ENCODE measurements at regions not wholly inside any gene's neighbourhood (a gene's known extent, or its start where the extent isn't known, plus 50 kb on each side); places are given as distances from the start of the nearest gene placed in this dataset.

DNA sequence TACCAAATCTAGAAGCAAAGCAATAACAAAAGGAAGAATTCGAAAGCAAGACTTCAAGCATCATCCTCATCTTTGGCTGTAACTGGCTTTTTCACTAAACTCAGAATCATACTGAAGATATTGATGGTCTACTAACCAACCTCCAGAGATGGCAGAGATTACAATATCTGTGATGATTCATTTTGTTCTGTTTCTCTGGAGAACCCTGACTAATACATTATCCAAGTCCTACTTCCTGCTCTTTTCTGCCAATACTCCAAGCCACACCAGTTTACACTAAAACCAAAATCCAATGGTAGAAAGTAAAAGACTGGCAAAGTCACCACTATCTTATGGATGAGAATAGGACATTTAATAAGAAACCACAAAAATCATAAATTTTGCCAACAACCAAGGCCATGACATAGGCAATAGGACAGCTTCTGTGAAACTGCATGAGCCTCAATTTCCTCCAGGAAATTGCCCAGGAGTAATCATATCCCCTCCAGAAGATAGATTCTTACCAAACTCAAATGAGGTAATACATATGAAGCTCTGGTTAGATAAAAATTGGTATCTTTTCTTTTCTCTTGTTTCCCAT is 159.8 kb downstream of the METTL4 start:
- no peak for DNase-seq

DNA sequence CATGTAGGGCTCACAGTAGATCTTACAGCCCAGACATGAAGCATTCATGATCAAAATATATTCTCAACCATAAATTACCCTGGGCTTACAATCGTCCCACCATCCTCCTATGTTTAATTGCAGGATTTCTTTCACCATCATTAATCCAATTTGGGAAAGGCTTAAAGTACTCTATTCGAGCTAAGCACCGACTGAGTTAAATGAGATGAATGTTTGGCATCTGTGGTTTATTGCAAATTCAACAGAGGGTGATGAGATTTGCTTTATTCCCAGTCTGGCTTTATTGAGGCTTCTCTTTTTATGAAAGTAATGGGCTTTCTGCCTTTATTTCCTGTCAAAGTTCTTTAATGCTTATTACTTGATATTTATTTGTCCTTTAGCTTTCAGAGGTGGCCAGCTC is 159.0 kb downstream of the METTL4 start:
- no peak for DNase-seq

DNA sequence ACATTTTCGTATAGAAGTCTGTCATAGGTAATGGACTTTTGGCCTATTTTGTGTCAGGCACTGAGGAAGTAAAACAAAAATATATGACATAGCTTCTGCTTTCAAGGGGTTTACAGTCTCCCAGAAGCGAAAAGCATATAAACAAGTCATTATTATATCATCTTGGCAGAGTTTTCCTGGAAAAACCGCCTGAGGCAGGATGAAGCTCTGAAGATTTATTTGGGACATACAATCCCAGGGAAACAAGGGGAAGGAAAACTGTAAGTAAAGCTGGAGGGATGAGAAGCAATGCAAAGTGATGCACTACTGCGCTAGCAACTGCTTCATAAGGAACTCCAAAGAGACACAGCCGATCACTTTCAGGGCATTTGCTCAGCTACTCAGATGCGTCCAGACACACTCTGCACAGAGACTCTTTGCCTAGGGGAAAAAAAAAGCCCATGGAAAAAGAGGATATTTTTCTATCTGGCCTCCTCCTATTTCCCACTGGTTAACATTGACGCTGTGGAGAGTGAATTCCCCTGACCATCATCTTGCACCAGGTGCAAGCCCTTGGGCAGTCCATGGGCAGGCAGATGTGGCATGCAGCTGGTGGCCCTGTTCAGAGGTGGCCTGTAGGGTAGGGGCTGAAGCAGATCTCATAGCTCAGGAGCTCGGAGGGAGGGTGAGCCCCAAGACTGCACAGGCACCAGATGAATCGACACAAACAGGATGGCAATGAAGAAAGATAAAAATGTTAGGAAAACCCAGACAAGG is 158.1 kb downstream of the METTL4 start:
- DNase-seq, result peak; percentile 10

DNA sequence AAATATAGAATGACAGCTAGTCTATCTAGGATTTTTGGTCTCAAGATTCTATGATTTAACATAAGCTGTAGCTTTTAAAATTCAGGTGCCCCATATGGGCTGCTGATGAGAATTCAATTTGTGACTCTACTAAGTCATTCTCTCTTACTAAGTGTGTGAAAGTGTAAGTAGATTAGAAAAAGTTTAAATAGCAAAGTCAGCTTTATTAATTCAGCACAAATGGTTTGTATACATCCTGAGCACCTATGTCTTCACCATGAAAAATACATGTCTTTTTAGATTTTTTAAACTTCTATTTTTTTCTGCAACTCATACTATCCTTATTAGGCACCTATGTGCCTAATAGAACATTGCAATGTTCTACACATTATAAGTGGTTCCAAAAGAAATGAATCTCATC is 157.1 kb downstream of the METTL4 start:
- no peak for DNase-seq

DNA sequence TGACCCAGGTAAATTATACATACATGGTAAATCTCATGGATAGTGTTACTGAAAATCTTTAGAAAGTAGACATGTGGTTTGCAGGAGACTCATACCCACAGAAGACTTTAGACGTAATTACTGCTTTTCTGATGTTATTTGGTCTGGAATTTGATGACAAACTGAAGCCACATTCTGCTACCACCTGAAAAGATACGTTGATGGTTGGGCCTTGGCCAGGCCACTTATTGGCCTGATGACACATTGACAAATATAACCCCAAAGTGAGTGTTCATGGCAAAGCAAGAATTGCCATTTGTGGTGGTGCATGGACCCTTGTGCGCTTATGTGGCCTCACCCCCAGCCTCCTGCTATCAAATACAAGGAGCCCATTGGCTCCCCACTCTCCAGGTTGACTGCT is 155.6 kb downstream of the METTL4 start:
- no peak for DNase-seq

DNA sequence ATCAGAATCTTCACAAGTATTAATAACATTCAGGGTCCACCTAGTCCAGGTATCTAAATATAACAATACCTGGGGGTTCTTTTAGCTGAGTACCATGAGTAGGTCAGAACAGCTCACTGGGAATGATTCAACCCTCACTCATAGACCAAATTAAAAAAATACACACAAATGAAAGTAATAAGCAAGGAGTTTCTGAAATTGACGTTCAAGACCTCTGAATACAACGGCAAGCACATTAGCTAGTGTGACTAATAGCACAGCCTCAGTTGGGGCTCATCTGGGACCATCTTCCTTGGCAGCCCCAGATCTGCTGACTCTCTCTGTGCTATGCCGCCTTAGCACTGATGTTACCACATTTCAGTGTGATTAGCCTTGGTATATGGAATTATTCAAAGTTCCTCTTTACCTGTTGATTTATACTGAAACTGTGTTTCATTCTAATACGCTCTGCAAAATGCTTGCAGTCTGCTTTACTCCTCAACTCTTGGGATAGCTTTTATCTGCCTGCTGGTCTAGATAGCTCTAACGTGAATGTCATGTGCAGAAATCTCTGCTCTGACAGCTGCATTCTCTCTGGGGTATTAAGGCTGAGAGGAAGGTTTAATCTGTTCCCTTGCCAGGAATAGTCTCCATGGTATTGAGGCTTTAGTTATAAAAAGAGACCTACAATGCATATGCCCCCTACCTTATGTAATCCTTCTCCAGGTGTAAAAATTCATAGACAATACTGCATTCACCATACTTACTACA is 153.3 kb downstream of the METTL4 start:
- DNase-seq, result peak; percentile 11

DNA sequence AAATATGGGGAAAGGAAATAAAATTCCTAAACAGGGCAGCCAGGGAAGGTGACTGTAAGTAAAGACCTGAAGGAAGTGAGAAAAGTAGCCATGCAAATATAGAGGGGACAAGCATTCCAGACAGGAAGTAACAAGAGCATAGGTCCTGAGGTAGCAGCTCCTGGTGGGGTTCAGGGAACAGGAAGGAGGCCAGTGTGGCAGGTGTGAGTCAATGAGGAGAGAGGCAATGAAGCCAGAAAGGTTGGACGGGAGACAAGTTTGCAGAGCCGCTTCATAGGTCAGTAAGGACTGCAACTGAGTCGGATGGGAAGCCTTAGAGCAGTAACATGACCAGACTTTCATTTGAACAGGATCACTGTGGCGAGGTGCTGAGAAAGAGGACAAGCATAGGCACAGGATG is 150.9 kb downstream of the METTL4 start:
- no peak for DNase-seq

DNA sequence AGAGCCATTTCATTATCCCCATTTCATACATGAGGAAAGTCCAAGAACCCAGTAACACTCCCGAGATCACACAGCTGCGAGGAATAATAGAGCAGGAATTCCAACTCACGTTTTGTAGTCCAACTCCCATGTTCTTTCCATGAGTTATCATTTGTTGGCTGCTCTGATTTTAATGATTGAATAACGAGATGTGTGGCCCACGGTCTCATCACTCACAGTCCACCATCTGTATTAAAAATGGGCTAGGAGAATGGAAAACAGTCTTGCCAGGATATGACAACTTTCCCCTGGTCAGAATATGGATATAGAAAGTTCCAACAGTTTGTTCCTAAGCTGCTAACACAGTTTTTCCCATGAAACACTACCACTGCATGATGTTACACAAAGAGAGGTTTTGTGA is 147.5 kb downstream of the METTL4 start:
- no peak for DNase-seq

DNA sequence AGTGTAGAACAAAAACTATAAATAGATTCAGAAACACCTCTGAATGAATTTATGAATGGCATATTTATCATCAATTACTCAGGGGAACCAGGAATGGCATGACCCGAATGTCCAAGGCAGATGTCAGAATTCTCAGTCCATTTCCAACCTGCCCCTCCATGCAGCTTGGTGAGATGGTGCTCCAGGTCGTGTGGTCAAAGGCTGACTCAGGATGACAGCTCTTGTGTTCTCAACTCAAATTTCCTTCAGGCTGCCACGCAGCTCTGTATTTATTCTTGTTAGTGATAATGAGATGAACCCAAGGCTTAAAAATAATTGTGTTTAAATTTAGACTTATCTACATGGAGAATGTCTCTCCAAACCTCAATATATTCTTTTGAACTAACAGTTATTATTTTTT is 146.9 kb downstream of the METTL4 start:
- no peak for DNase-seq

DNA sequence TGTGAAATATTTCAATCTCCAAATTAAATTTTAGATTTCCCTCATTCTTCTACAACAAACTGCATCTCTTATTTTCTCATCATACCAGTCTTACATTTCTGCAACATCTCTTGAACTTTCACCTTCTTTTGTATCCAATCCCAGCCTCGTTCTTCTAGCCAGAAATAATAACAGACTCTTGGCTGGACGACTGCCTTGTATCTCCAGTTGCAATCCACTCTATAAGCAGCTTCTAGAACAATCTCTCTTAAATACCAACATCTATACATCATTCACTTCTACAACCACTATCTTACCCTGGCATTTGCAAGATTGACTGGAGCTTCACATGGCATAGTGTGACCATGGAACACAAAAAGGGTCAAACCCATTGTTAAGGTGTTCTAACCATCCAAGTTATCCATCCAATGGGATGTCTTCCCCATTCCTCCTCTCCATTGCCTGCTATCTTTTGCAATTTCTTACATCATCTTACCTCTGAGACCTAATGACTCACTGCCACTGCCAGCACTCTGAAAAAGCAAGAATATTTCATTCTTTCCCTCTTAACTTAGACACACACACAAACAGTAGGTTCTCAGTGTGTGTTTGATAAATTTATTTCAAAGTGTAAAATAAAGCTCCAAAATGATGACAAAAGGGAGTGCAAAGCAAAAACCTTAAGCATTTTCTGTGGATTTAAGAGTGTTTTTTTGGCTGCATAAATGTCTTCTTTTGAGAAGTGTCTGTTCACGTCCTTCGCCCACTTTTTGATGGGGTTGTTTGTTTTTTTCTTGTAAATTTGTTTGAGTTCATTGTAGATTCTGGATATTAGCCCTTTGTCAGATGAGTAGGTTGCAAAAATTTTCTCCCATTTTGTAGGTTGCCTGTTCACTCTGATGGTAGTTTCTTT is 145.6 kb downstream of the METTL4 start:
- no peak for DNase-seq

DNA sequence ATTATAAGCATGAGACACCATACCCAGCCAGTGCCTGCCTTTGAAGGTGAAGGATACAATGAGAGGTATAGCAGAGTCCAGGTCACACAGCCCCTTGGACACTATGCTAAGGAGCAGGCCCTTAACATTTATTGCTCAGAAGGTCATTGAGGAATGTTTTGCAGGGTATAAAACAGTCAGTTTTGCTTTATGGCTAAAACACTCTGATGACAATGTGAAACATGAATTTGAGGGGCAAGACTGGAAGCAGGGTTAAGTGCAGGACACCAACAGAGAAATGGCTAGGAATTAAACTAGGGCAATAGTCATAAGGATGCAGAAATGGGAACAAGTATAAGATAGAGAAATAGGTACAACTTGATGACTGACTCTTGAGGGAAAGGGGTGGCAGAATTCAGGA is 141.1 kb downstream of the METTL4 start:
- no peak for DNase-seq

DNA sequence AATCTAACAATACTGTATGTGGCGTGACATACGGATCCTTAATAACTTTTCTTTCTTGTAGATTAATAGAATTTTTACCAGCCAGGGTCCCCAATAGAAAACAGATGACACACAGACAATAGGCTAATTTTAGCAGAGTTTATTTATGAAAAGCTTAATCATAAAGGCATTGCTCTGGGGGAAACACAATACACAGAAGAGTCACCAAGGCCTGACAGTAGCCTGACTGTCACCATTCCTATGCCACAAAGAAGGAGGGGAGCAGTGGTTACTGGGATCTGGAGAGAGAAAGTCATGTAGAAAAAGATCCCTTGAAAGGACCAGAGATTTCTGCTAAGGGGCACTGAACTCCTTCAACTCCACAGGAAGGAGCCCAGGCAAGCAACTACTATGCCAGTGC is 139.5 kb downstream of the METTL4 start:
- DNase-seq, result no peak

DNA sequence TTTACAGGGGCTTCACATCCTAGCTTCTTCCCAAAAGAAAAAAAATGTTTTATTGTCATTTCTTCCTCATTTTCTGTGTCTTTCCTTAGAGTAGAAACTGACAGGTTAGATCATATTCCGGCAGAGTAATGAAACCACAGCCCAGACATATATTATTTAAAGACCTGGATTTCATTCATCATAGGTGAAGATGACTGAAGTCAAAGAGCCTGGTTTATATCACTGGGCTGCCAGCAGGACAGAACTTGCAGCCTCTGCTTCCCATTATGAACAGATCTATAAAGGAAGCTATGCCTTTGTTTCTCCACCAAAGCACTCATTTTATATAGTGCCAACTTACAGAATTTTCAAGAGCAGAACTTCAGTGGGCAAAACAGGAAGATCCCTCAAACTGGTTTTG is 137.9 kb downstream of the METTL4 start:
- DNase-seq, result no peak

DNA sequence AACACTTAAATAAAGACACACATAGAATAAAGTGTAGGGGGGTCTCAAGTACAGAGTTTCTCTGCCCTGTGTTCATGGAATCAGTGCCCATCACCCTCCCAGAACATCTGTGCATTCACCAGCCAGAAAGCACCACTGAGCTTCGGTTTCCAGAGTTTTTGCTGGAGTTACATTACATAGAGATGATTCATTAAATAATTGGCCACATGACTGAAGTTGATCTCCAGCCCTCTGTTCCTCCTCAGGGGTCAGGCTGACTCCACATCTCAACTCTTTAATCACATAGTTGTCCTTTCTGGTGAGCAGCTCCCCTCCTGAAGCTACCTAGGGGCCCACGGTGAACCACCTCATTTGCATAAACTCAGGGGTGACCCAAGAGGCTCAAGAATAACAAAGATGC is 129.8 kb downstream of the METTL4 start:
- DNase-seq, result no peak

DNA sequence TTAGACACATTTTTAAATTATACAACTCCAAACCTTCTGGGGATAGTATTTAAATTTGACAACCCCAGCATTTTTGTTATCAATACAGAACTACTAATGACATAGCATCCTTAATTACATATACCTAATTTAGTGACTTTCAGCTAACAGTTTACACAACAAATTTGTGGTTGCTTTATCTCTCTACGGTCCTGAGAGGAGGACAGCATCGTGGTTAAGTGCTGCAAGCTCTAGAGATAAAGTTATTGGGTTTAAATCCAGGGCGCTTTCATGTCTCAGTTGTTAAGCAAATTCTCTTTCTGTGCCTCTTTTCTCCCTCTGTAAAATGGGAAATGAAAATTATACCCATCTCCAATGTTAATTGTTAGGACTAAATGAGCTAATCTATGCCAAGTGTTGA is 129.3 kb downstream of the METTL4 start:
- DNase-seq, result no peak

DNA sequence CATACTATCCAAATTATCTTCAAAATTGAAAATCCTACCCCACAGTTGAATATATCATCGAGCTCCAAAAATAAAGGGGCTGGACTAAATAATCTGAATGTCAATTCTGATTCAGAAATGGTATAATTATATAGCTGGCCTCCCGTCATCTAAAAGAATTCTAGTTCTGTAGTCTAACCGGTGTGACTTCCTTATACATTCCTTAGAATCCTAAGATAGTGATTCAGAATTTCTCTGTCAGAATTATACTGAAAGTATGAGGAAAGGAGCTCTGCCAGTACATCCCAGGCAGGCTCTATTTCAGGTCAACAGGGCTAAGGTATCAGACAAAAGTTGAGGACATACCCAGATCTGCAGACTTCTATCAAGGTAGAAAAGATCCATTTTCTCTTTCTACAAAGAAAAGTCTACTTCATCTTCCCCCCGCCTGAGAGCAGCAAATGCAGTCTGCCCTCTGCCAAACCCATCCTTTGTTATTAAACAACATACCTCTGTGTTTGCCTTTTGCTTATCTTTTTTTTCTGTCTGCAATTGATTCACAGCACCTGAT is 128.5 kb downstream of the METTL4 start:
- no peak for DNase-seq

DNA sequence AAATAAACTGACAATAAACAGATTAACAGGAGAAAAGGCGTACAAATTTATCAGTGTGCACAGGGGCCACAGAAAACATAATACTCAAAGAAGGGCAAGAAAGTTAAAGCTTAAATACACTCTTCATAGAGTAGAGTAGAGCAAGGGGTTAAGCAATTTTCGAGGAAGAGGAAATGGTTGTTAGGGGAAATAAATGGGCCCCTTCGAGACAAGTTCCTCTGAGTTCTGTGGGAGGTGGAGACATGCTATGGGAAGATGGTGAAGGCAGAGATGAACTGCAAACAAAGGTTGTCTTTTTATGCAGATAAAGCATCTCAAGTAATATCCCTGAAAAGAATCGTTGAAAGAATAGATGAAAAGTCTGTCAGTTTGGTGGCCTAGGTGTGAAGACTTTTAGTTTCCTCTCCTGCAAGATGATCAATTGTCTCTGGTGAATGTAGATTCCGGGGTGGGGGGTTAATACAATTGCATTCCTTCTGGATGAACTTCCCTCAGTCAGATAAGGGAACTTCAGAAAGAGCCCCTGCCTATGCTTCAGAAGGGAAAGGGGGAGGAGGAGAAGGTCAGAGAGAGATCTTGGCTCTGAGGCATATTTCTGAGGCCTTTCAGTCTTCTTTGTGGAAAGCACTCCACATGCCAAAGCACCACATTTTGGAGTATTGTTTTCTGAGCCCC is 127.0 kb downstream of the METTL4 start:
- DNase-seq, result no peak

DNA sequence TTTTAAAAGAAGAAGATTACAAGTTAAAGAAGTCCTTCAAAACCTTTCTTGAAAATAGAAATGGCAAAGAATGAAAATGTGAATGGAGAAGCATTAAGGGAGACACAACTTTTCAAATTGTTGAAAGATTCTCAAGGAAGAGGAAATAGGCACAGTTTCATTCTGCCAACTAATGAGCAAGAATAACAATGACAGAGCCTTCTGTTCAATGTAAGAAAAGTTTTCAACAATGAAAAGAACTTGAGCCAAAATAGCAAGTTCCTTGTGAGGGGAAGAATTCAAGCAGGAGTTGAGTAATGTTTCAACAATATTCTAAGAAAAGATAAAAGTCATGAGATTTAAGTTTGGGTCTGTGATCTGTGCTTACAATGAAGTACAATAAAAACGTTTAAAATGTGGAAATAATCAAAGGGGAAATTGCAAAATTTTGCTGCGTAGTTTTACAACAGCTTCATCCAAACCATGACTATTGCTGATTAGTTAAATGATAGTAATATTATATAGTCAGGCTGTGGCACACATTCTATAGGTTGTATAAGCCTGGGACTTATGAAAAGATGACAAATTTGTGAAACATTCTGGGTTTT is 122.6 kb downstream of the METTL4 start:
- DNase-seq, result no peak

DNA sequence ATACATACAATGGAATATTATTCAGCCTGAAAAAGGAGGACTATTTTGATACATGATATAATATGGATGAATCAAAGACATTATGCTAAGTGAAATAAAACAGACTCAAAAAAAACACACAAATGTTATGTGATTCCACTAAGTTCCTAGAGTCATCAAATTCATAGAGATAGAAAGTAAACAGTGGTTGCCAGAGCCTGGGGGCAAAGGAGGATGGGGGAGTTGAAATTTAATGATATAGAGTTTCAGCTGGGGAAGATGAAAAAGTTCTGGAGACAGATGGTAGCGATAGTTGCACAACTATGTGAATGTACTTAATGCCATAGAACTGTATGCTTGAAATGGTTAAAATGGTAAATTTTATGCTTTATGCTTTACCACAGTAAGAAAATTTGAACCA is 119.7 kb downstream of the METTL4 start:
- no peak for DNase-seq

DNA sequence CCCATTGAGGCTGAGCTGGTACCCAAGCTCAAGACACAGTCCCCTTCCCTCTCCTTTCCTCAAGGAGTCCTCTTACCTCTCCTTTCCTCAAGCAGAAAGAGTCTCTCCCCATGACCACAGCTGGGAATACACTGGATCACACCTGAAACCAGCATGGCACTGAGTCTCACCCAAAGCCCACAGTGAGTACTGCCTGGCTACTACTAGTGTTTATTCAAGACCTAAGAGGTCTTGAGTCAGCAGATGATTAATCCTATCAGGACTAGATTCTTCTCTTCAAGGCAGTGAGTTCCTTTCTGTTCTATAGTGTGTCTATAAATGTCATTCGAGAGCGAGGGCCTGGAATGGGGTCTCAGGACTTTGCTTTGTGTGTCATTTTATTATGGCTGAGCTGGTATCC is 111.4 kb downstream of the METTL4 start:
- no peak for DNase-seq

DNA sequence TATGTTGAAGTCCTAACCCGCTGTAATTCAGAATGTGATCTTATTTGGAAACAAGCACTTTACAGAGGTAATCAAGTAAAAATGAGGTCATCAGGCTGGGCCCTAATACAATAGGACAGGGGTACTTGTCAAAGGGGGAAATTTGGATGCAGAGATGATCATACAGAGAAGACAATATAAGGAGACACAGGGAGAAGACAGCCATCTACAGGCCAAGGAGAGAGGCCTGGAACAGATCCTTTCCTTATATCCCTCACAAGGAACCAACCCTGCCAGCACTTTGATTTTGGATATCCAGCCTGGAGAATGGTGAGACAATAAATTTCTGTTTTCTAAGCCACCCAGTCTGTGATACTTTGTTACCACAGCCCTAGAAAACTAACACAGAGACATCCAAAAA is 104.3 kb downstream of the METTL4 start:
- DNase-seq, result no peak

DNA sequence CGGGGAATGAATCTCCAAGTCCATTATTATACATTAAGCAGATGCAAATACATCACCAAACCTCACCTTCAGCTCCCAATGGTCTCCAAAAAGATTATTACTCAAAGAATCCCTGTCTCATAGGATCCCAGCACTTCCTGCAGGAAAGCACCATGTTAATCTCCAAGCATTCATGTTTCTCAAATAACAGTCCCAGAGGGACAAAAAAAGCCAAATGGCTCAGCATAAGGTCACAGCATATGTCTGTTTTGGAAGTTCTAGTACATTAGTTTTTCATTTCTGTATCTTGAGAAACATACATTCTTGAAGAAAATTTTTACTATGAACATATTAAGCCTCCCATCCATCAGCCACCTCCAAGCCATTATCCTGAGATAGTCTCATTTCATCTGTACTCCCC is 103.3 kb downstream of the METTL4 start:
- no peak for DNase-seq

Measured in retina (tissue), 1 donor.